HG02852 (cell line): ENCODE measurements at regions not wholly inside any gene's neighbourhood (a gene's known extent, or its start where the extent isn't known, plus 50 kb on each side); places are given as distances from the start of the nearest gene placed in this dataset.
"Not testable (repeated sequence)": the region's sequence is repeated elsewhere in the genome, so short reads cannot be mapped to it uniquely, and the experiment has no call there.

Experiments used
- ATAC-seq: cut with Tn5 transposase; IDR thresholded peaks from one replicate; pipeline ENCODE4 v1.9.1; 2021; ENCODE audit warnings: mild to moderate bottlenecking, moderate library complexity; ENCODE audit not compliant: unreplicated experiment

GRCh38 chr4:130698251-130698650 is 1602.3 kb downstream of the C4orf33 start:
- ATAC-seq: no peak

DNA sequence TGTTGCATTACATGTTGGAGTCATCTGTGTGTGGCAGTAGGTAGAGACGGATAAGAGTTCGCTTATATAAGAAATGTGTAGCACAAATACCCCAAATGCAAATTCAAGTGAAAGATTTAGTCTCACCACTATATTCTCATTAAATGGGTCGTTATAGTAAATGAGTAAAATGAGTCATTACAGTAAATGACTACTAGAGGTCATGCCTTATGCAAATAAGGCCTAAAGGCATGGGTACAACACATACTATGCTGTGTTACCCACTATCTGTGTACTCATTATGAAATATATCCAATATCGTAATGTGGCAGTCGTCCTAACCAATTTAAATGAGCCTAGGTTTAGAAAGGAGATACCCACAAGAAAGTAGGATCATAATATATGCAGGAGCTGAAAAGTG is 1603.1 kb downstream of the C4orf33 start:
- ATAC-seq: no peak

DNA sequence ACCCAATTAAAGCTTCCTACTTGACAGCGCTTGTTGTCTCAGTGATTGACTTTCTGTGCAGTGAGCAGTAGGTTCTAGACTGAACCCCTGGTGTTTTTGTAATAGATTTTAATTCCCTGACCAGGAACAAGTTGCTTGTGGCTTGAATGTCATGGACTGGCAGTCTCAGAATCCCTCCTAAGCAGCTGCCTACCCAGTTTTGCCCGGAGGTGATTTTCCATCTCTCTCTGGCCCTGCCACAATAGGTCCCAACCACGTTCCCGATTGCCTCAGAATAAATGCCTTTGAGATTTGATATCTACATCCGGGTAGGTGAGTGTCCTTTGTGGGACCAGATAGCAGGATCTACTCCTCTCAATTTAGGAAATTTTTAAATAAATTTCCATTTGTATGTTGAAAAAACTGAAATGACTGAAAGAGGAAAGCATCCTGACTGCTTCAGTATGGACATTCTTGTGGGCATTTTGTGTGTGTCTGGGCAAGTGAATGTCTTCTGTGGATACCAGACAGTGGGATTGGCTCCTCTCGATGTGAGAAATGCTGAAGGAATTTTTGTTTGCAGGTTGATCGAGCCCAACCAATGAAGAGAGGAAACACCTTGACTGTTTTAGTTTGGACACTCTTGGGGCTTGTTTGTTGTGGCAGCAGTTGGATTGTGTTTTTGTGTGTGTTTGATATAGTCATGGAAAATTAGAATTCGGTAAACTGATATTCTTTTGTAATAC is 1607.4 kb downstream of the C4orf33 start:
- no peak for ATAC-seq

GRCh38 chr4:130705023-130705422 is 1609.1 kb downstream of the C4orf33 start:
- ATAC-seq: no peak

DNA sequence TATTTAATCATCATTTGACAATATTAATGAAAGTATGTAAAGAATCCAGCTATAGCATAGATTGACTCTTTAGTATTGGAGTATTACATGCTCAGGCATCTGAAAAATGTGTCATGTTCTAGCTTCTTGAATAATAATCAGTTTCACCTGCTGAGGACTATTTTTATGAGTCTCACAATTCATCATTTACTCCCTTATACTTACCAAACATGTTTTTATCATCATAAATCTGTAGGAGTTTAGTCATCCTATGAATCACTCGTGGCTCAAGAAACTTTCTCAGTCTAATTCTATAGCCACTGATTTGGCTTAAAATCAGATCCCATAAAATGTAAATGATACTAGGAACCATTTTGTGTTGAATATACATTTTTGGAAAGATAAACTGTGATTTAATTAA is 1616.1 kb downstream of the C4orf33 start:
- ATAC-seq: no peak

- ATAC-seq: no peak
These were observed 1618.1 kb downstream of the C4orf33 start for GRCh38 chr4:130714006-130714405.

DNA sequence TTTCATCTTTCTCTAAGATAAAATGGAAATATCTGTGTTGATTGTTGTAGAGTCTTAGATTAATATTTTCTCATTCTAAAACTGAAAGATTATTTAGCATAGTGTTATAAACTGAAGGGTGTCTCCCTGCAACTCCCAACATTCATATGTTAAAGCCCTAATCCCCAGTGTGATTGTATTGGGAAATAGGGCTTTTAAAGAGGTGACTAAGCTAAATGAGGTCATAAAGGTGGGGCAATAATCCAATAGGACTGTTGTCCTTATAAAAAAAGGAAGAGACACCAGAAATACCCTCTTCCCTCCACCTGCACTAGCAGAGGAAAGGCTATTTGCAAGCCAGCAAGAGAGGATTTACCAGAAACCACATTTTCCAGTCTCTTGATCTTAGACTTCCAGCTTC is 1626.4 kb downstream of the C4orf33 start:
- no peak for ATAC-seq

GRCh38 chr4:130736436-130737185 is 1640.7 kb downstream of the C4orf33 start:
- no peak for ATAC-seq

GRCh38 chr4:130738233-130738632 is 1642.3 kb downstream of the C4orf33 start:
- no peak for ATAC-seq

GRCh38 chr4:130747842-130748241 is 1651.9 kb downstream of the C4orf33 start:
- no peak for ATAC-seq

DNA sequence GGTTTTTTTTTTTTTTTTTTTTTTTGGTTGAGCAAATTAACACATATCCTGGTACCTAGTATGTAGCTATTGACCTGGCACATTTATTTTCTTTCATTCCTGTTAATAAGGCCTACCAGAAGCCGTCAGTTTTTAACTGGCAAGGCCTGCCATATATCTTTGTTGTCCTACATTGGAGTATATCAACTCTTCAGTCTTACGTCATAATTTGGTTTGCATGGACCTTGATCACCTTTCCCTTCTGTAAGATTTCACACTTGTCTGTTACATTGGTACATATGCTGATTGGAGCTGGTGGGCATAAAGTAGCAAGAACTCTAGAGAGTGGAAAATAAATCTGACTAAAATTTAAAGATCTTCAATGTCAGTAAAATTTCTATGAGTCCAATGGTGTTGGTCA is 1658.0 kb downstream of the C4orf33 start:
- ATAC-seq: no peak

DNA sequence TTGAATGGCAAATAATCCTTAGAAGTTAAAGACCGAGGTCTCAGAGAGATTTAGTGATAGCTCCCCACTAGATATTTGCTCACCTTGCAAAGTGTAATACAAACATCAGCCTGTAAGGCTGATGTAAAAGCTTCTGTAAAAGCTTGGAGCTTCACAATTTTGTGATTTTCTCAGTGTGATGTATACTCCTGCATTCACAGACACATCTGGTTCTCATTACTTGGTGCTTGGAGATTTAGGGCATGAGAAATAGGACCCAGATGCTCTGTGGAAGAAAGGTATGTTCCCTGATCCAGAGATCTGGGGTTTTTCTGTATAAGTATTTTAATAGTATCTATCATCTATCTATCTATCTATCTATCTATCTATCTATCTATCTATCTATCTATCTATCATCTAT is 1664.3 kb downstream of the C4orf33 start:
- no peak for ATAC-seq

GRCh38 chr4:130767384-130767783 is 1671.4 kb downstream of the C4orf33 start:
- not testable (repeated sequence) for ATAC-seq

GRCh38 chr4:130772966-130773365 is 1677.0 kb downstream of the C4orf33 start:
- not testable (repeated sequence) for ATAC-seq

- no peak for ATAC-seq
These were observed 1712.5 kb downstream of the C4orf33 start for GRCh38 chr4:130808492-130808891.

DNA sequence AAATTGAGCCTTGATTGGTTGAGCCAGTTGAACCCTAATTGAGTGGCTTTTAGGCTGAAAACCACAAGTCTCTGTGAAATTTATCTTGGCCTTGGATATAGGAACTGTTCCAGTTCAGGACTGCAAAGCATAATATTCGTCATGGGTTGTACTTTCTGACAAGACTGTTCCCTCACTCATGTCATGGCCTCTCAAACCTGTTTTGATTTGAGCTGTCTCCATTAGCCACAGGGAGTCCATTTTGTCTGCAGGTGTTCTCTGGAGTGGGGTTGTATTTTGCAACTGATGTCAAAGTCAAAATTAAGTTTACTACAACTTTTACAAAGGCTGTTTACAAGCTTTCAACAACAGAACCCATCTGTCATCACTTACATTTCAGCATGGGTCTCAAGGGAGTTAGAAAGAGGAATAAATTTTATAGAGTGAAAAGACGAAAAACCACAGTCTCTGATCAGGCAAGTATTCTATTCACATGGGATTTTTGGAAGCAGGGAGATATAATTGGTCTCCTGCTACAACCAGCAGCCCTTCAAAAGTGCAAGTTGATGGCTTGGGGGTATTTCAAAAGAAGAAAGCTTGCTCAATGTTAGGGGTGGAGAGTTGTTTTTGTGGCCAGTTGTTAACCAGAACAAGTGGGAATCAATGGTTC is 1716.3 kb downstream of the C4orf33 start:
- ATAC-seq: no peak

GRCh38 chr4:130814896-130815295 is 1718.9 kb downstream of the C4orf33 start:
- no peak for ATAC-seq

DNA sequence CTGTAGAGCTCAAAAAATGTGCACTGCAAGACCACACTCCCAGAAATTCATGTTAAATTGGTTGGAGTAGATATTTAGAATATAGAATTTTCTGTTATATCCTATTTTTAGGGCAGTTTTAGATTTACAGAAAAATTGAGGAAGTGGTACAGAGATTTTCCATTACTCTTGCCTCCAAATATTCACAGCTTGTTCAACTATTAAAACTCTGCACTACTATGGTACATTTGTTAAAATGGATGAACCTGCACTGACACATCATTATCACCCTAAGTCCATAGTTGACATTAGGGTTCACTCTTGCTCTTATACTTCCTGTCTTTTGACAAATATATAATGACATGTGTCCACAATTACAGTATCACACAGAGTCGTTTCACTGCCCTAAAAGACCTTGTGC is 1724.5 kb downstream of the C4orf33 start:
- ATAC-seq: no peak

- ATAC-seq: no peak
These were observed 1729.3 kb downstream of the C4orf33 start for GRCh38 chr4:130825284-130825683.

DNA sequence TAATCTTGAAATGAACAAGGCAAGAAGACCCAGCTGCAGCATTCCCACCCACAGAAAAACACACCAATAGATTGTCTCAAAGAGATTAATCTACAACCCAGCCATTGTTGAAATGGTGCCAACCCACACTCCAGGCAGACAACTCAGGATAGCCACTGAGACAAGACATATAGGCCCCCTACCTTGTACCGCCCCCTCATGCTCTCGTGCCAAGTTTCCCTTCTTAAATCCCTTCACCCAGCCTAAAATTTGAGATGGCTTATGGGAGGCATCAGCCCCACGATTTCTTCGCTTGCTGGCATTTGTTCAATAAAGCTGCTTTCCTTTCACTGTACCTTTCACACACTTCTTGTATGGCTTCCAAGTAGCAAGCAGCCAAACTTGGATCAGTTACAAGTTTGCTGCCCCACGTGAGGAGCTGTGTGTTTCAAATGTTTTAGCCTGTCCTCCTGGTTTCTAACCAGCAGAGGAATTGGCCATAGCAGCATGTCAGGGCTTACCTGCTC is 1754.1 kb downstream of the C4orf33 start:
- ATAC-seq: no peak

- no peak for ATAC-seq
These were observed 1755.2 kb downstream of the C4orf33 start for GRCh38 chr4:130851107-130851506.

DNA sequence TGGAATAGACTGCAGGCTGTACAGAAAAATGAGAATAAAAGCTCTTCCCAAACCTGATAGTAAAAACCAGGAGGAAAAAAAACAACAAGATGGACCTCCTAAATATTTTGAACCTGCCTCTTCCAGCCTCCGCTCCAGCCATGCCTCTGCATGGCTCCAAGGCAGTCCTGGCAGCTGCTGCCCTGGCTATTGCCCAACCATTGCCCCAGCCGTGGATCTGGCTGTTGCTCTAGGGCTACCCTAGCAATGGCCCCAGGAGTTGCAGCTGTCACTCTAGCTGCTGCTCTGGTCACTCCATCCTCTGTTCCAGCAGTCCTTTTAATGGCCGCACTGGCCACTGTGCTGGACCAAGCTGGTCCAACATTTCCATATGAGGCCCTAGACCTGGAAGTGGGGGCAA is 1756.0 kb downstream of the C4orf33 start:
- ATAC-seq: no peak
